Activated CD4-positive, alpha-beta T cell treated with anti-CD3 and anti-CD28 coated beads for 4 hours (primary cell): ENCODE measurements at regions not wholly inside any gene's neighbourhood (a gene's known extent, or its start where the extent isn't known, plus 50 kb on each side); places are given as distances from the start of the nearest gene placed in this dataset.
"Not testable (repeated sequence)": the region's sequence is repeated elsewhere in the genome, so short reads cannot be mapped to it uniquely, and the experiment has no call there.

Experiments
- DNase-seq, 2 donors: peaks; one replicate each; pipeline ENCODE4 v3.0.0-alpha.2; 2020

GRCh38 chr5:6105320-6105719 lies 273.0 kb downstream of the MED10 start:
- no peak for DNase-seq

DNA sequence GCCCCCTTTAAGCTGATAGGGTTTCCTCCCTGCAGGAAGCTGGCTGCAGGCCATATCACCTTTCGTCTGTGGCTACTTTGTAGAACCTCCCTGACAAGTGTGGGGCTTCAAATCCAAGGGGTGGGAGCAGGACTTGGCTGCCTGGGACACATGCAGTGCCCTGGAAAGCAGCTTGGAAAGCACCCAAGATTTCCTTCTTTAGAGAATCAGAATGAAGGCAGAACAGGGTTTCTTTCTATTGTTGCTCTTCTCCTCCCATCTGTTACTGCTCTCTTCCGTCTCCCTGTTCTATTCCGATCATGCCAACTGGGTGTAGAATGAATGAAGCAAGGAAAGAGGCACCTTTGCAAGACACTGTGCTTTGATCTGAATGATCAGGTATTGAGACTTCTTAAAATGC lies 282.2 kb downstream of the MED10 start:
- DNase-seq: no peak

GRCh38 chr5:6094180-6094579 lies 284.2 kb downstream of the MED10 start:
- DNase-seq: not testable (repeated sequence)

- no peak for DNase-seq
Observed at GRCh38 chr5:6090838-6091237, 287.5 kb downstream of the MED10 start.

- DNase-seq: no peak
Observed at GRCh38 chr5:6090079-6090654, 288.2 kb downstream of the MED10 start.

- DNase-seq: no peak
Observed at GRCh38 chr5:6088706-6089105, 289.6 kb downstream of the MED10 start.

GRCh38 chr5:6087576-6087975 lies 290.8 kb downstream of the MED10 start:
- no peak for DNase-seq

DNA sequence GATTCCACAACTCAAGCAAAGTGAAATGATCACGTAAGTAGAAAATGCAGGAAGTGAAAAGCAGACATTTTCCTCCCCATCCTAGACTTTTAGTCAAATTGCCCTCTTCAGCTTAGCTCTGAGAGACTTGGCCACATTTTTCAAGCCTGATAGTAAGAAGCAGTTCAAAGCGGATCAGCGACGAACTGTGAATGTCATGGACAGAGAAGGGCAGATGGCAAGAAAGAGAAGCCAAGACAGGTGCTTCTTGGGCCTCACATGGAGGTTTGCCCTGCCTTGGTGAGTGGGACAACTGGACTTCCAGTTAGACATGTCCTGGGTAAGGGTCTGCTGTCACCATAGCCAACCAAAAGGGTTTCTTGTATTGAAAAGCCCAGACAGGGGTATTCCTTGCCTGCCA lies 291.5 kb downstream of the MED10 start:
- DNase-seq: no peak

- DNase-seq: no peak
Observed at GRCh38 chr5:6085341-6085860, 292.9 kb downstream of the MED10 start.

- no peak for DNase-seq
Observed at GRCh38 chr5:6084836-6085235, 293.5 kb downstream of the MED10 start.

DNA sequence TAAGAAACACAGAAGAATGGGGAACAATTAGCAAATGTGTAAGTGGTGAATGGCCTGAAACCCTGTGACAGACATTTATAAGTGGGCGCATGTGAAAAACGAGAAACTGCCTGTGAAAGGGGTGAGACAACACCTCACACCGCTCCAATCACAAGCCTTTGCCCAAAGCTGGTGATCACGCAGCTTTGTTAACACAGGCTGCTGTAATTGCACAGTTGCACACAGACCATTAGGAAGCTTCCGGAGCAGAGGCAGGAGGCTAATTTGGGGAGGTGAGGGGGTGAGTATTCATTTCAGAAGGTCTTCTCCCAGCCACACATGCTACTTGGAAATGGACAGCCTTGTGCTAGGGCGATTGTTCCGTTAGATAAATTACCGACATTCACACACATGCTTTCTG lies 294.0 kb downstream of the MED10 start:
- DNase-seq: no peak

- no peak for DNase-seq
Observed at GRCh38 chr5:6083311-6083978, 294.9 kb downstream of the MED10 start.

GRCh38 chr5:6082685-6083084 lies 295.7 kb downstream of the MED10 start:
- no peak for DNase-seq

GRCh38 chr5:6081727-6082210 lies 296.6 kb downstream of the MED10 start:
- no peak for DNase-seq

GRCh38 chr5:6080930-6081726 lies 297.2 kb downstream of the MED10 start:
- no peak for DNase-seq

DNA sequence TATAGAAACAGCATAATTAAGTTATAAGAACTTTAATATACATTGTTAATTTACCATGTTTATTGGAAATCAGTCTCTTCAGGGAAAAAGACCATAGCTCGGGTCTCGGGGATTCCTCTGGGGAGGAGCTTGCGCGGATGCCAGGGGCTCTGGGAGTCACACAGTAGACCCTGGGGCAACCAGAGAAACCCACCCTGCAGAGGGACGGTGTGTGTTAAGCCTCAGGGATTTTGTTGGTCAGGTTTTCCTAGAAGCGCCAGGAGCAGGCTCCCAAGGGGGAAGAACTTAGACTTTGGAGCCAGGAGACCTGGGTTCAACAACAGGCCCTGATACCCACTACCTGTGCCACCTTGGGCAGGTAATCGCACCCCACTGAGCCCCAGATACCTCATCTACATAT lies 297.9 kb downstream of the MED10 start:
- DNase-seq: no peak

DNA sequence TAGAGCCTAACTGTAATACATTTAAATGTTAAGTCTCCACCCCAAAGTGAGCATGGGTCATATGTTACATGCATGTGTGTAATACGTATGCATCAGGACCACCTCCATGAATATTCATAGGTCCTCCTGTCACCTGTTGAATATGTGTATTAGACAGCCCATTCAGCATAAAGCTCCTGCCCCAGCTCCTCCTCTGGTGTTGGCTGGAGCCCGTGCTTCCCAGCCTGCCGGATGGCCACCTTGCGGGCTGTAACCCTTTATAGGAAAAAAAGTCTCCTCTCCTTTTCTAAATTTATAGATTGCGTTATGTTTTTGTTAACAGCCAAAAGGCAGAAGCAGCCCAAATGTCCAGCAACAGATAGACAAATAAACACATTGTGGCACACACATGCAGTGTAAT lies 299.5 kb downstream of the MED10 start:
- DNase-seq: no peak

- no peak for DNase-seq
Observed at GRCh38 chr5:6076341-6077239, 301.8 kb downstream of the MED10 start.

DNA sequence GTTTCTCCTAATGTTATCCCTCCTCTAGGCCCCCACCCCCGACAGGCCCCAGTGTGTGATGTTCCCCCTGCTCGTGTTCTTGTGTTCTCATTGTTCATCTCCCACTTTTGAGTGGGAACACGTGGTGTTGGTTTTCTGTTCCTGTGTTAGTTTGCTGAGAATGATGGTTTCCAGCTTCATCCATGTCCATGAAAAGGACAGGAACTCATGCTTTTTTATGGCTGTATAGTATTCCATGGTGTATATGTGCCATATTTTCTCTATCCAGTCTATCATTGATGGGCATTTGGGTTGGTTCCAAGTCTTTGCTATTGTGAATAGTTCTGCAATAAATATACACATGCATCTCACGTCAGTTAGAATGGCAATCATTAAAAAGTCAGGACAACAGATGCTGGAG lies 305.9 kb downstream of the MED10 start:
- not testable (repeated sequence) for DNase-seq

DNA sequence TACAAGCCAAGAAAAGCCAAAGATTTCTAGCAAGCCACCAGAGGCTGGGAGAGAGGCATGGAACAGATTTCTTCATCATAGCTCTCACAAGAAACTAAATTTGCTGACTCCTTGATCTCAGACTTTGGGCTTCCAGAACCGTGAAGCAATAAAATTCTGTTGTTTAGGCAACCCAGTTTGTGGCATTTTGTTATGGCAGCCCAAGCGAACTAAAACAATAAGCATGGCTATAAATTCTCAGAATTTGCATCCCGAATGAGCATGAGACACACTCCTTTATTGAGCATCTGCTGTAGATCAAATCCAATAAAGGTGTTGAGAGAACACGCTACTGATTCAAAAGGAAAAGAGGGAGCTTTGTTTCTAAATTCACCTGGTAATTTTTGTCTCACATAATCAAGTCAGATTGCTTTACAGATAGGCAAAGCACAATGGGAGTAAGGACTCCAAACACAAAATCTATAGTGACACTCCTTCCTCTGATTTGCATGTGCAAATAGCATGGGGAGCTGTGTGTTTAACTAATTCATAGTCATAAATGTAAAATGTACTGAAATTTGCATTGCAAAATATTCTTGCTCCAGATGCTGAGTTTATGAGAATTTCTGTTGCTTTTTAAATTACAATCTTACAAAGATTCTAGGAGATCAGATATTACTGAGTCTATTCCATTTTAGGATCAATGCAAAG lies 308.7 kb downstream of the MED10 start:
- DNase-seq: no peak

- no peak for DNase-seq
Observed at GRCh38 chr5:6066016-6066415, 312.3 kb downstream of the MED10 start.

DNA sequence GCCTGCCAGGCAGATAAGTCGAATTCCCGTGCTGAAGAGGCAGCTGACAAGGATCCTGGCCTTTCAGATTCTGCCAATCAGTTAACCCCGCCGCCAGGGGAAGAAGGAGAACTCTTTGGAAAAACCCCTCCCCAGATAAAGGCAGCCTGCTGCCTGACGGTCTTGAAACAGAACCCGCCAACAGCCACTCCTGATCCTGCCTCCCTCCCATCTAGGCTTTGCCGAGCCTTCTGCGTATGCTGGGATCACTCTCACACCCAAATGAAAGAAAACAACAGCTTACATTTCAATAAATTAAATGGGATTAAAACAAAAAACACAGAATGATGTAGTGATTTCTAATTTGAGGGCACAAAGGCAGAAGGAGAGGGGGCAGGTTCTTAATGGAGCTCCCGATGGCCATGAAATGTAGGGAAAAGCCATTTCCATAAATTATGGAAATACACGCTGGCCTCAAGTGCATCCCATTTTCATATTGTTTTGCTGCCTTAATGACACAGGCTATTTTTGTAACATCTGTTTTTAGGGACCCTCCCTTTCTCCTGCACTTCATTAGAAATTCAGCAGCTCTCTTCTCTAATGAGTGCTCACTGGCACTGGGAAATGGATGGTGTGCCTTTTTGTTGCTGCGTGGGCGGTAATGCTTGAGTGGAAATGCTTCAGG lies 319.1 kb downstream of the MED10 start:
- DNase-seq: no peak
